ENCODE measurements at regions not wholly inside any gene's neighbourhood (a gene's known extent, or its start where the extent isn't known, plus 50 kb on each side); places are given as distances from the start of the nearest gene placed in this dataset.
A peak's percentile ranks its signal among the peaks of the same experiment; 100 is the strongest.
"Not testable (repeated sequence)": the region's sequence is repeated elsewhere in the genome, so short reads cannot be mapped to it uniquely, and the experiment has no call there.

DNA sequence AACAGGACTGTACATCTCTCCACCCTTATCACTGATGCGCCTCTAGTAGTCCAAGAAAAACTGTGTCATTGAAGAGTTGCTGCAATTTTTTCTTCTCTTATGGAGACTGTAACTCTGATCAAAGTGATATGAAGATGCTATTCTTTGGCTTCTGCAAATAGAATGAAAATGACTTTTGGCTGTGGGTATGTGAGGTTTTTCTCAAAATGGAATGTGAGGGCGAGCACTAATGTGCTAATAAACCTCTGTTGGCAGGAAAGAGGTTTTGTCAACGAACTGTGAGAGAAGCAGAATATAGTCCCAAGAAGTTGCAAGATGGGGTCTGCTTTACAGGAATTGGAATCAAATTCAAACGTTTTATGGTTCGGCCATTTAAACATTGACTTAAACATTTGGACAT is 252.0 kb upstream of the GAS1 start:
- DNase-seq (ENCODE audit: extremely low read depth, low read depth), result no peak
- no peak for TF ChIP-seq CTCF (IDR thresholded peaks at IDR 0.05; ENCODE audit: low read depth, low read length)

GRCh38 chr9:87199782-87200181 is 252.5 kb upstream of the GAS1 start:
- DNase-seq (ENCODE audit: extremely low read depth, low read depth), result no peak
- TF ChIP-seq CTCF (IDR thresholded peaks at IDR 0.05; ENCODE audit: low read depth, low read length), result no peak

GRCh38 chr9:87201351-87201751 is 254.0 kb upstream of the GAS1 start:
- no peak for TF ChIP-seq CTCF (IDR thresholded peaks at IDR 0.05; ENCODE audit: low read depth, low read length)
- DNase-seq (ENCODE audit: extremely low read depth, low read depth), result peak; percentile 71

DNA sequence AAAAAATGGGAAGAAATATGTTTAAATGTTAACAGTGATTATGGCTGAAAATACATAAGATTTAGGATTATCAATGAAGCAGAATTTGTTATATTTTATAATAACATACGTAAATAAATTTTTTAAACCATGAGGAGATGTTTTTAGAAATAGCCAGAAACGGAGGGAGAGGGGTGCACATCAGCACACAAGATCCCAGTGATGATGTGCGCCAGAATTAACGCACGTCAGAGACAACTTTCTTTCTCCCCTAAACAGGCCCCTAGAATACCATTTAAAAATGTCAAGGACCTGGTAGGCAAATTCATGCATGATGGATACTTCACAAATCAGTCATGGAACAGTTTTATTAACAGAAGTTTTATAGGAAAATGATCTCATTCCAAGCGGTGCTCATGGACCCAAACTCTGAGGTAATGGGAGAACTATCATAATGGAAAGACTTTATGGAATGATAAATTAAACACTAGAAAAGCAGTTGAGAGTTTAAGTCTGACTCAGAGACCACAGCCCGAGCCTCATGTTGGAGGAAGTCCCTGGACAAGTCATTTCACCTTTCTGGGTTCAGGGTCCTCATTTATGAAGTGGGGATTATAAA is 258.9 kb upstream of the GAS1 start:
- DNase-seq (ENCODE audit: extremely low read depth, low read depth), result peak; percentile 27
- TF ChIP-seq CTCF (IDR thresholded peaks at IDR 0.05; ENCODE audit: low read depth, low read length), result no peak

GRCh38 chr9:87210658-87211057 is 263.4 kb upstream of the GAS1 start:
- not testable (repeated sequence) for DNase-seq (ENCODE audit: extremely low read depth, low read depth)

DNA sequence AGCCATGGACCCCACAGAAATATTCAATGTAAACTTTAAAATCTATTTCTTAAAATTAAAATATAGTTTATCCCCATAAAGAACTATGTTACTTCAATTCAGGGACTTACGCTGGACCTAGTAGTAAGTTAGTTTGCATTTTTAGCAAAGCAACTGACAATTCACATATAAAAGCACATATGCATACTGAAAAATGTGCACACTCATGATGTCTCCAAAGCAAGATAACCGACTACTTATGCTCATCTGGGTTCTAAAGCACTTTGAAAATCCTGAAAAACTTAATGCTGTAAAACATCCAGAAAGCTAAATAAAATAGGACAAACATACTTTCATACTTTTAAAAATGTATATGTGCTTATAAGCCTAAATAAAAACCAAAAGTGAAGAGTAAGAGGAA is 264.4 kb upstream of the GAS1 start:
- DNase-seq (ENCODE audit: extremely low read depth, low read depth), result no peak
- no peak for TF ChIP-seq CTCF (IDR thresholded peaks at IDR 0.05; ENCODE audit: low read depth, low read length)

- no peak for DNase-seq (ENCODE audit: extremely low read depth, low read depth)
- TF ChIP-seq CTCF (IDR thresholded peaks at IDR 0.05; ENCODE audit: low read depth, low read length), result no peak
Observed at GRCh38 chr9:87212605-87213021, 265.3 kb upstream of the GAS1 start.

- TF ChIP-seq CTCF (IDR thresholded peaks at IDR 0.05; ENCODE audit: low read depth, low read length), result no peak
- no peak for DNase-seq (ENCODE audit: extremely low read depth, low read depth)
Observed at GRCh38 chr9:87213948-87214347, 266.6 kb upstream of the GAS1 start.

Data from AG09319 (cell line).